Trophoblast cell (in vitro differentiated cells and primary cell): ENCODE measurements at regions not wholly inside any gene's neighbourhood (a gene's known extent, or its start where the extent isn't known, plus 50 kb on each side); places are given as distances from the start of the nearest gene placed in this dataset.
"Not testable (repeated sequence)": the region's sequence is repeated elsewhere in the genome, so short reads cannot be mapped to it uniquely, and the experiment has no call there.

ENCODE experiments used
- DNase-seq, 2 donors: peaks; one replicate each; pipeline ENCODE4 v3.0.0-alpha.2; 2016
- H2AFZ ChIP-seq: 2 replicates; pipeline ENCODE4 v1.6.1; 2013; ENCODE audit warnings: low read length, moderate library complexity, mild to moderate bottlenecking; ENCODE audit not compliant: insufficient read depth, poor library complexity
- H2AK5ac ChIP-seq: 2 replicates; pipeline ENCODE4 v1.6.1; 2013; ENCODE audit warnings: mild to moderate bottlenecking, low read length
- H2BK120ac ChIP-seq: 2 replicates; pipeline ENCODE4 v1.6.1; 2013; ENCODE audit warnings: low read length, mild to moderate bottlenecking, moderate library complexity; ENCODE audit not compliant: insufficient read depth, poor library complexity
- H2BK12ac ChIP-seq: 2 replicates; pipeline ENCODE4 v1.6.1; 2013; ENCODE audit warnings: mild to moderate bottlenecking, low read length, moderate library complexity
- H2BK5ac ChIP-seq: 2 replicates; pipeline ENCODE4 v1.6.1; 2013; ENCODE audit warnings: low read length, low read depth, moderate library complexity, mild to moderate bottlenecking; ENCODE audit not compliant: poor library complexity
- H3K14ac ChIP-seq: 2 replicates; pipeline ENCODE4 v1.6.1; 2013; ENCODE audit warnings: mild to moderate bottlenecking, low read length
- H3K18ac ChIP-seq: 2 replicates; pipeline ENCODE4 v1.6.1; 2013; ENCODE audit warnings: mild to moderate bottlenecking, low read length
- H3K23ac ChIP-seq: 2 replicates; pipeline ENCODE4 v1.6.1; 2013; ENCODE audit warnings: low read length
- H3K27ac ChIP-seq: 2 replicates; pipeline ENCODE4 v1.5.1; 2013; ENCODE audit warnings: low read depth, mild to moderate bottlenecking, inconsistent platforms, low read length, moderate library complexity
- H3K27me3 ChIP-seq: 2 replicates; pipeline ENCODE4 v1.6.1; 2013; ENCODE audit warnings: inconsistent platforms, mild to moderate bottlenecking, low read length, moderate library complexity; ENCODE audit not compliant: insufficient read depth
- H3K36me3 ChIP-seq, 2 experiments: 1 replicate in 1 of 2; 2 replicates in 1 of 2; pipeline ENCODE4 v1.6.1; 2013; ENCODE audit warnings: low read length in 2 of 2, mild to moderate bottlenecking in 2 of 2, moderate library complexity in 1 of 2; ENCODE audit not compliant: insufficient read depth in 2 of 2, control insufficient read depth in 1 of 2
- H3K4ac ChIP-seq: 2 replicates; pipeline ENCODE4 v1.6.1; 2013; ENCODE audit warnings: low read depth, mild to moderate bottlenecking, low read length, moderate library complexity
- H3K4me1 ChIP-seq, 2 experiments: 1 replicate in 1 of 2; 2 replicates in 1 of 2; pipeline ENCODE4 v1.6.1; 2013; ENCODE audit warnings: low read length in 2 of 2, mild to moderate bottlenecking in 2 of 2, moderate library complexity in 1 of 2; ENCODE audit not compliant: insufficient read depth in 2 of 2, control insufficient read depth in 1 of 2
- H3K4me2 ChIP-seq: 2 replicates; pipeline ENCODE4 v1.6.1; 2013; ENCODE audit warnings: inconsistent platforms, mild to moderate bottlenecking, low read length, moderate library complexity
- H3K4me3 ChIP-seq: 2 replicates; pipeline ENCODE4 v1.5.1; 2013; ENCODE audit warnings: mild to moderate bottlenecking, low read depth, low read length, inconsistent platforms
- H3K79me1 ChIP-seq: one replicate; pipeline ENCODE4 v1.6.1; 2013; ENCODE audit warnings: low read length
- H3K79me2 ChIP-seq: 2 replicates; pipeline ENCODE4 v1.6.1; 2013; ENCODE audit warnings: low read length, mild to moderate bottlenecking; ENCODE audit not compliant: control insufficient read depth, insufficient read depth, poor library complexity
- H3K9ac ChIP-seq: 2 replicates; pipeline ENCODE4 v1.6.1; 2013; ENCODE audit warnings: mild to moderate bottlenecking, low read length
- H3K9me3 ChIP-seq: 2 replicates; pipeline ENCODE4 v1.6.1; 2013; ENCODE audit warnings: low read depth, mild to moderate bottlenecking, control low read depth, inconsistent platforms, low read length; ENCODE audit not compliant: insufficient read depth
- H4K12ac ChIP-seq: 2 replicates; pipeline ENCODE4 v1.6.1; 2013; ENCODE audit warnings: low read depth, mild to moderate bottlenecking, low read length, moderate library complexity
- H4K8ac ChIP-seq: 2 replicates; pipeline ENCODE4 v1.6.1; 2013; ENCODE audit warnings: low read depth, mild to moderate bottlenecking, low read length, moderate library complexity
- H4K91ac ChIP-seq: one replicate; pipeline ENCODE4 v1.6.1; 2013; ENCODE audit warnings: low read depth, mild to moderate bottlenecking, low read length, moderate library complexity
- WGBS: extraction: QIAGEN DNeasy Blood & Tissue Kit; methylation state at CpG from one replicate; pipeline ENCODE4 v1.1.7; 2013; ENCODE audit warnings: missing lambda C conversion rate; ENCODE audit not compliant: insufficient read length, insufficient coverage; ENCODE audit errors: extremely low coverage; 5-methylcytosine and 5-hydroxymethylcytosine counted together

- H3K18ac ChIP-seq, H2BK12ac ChIP-seq, H3K27me3 ChIP-seq, DNase-seq, H4K91ac ChIP-seq, H3K4me1 ChIP-seq, H2BK120ac ChIP-seq, H4K8ac ChIP-seq, H3K36me3 ChIP-seq, H3K9me3 ChIP-seq, H2BK5ac ChIP-seq, H4K12ac ChIP-seq, H3K27ac ChIP-seq, H3K4ac ChIP-seq, H2AK5ac ChIP-seq, H3K23ac ChIP-seq, H3K4me2 ChIP-seq, H3K14ac ChIP-seq, H3K79me2 ChIP-seq, H3K9ac ChIP-seq, H3K79me1 ChIP-seq, H3K4me3 ChIP-seq, H2AFZ ChIP-seq: not testable (repeated sequence)
- WGBS = no CpG with 5 or more reads among the region's 5 CpGs
Observed at GRCh38 chrX:146119074-146119473, 301.4 kb downstream of the SLITRK2 start.

- no peak overlapping the region for H3K4me3 ChIP-seq
- no CpG with 5 or more reads among the region's 1 CpG for WGBS
- no peak for DNase-seq
Observed at GRCh38 chrX:146127617-146128016, 310.0 kb downstream of the SLITRK2 start.

GRCh38 chrX:146141221-146141620, 323.6 kb downstream of the SLITRK2 start:
- Histone ChIP-seq H3K27me3 (no peaks in the 10 kb centered on the region), H3K9ac (no peak overlapping the region), H2BK12ac (no peak overlapping the region), H2BK120ac (no peak overlapping the region), H4K91ac (no peak overlapping the region), H2BK5ac (no peak overlapping the region), H3K36me3 (no peaks in the 10 kb centered on the region), H3K4me2 (no peak overlapping the region), H3K4ac (no peak overlapping the region), H3K79me1 (no peaks in the 10 kb centered on the region), H3K18ac (no peak overlapping the region), H3K14ac (no peak overlapping the region), H2AFZ (no peak overlapping the region), H3K23ac (no peak overlapping the region), H3K9me3 (no peaks in the 10 kb centered on the region), H3K27ac (no peak overlapping the region), H3K79me2 (no peaks in the 10 kb centered on the region), H3K4me1 (no peaks in the 10 kb centered on the region), H2AK5ac (no peak overlapping the region), H4K12ac (no peak overlapping the region), H4K8ac (no peak overlapping the region), H3K4me3 (no peak overlapping the region)
- DNase-seq = no peak
- WGBS = no CpG with 5 or more reads among the region's 4 CpGs

More at GRCh38 chrX:146127617-146128016, 310.0 kb downstream of the SLITRK2 start:
- no peak overlapping the region for H3K4me2 ChIP-seq
- H3K9ac ChIP-seq = no peak overlapping the region
- no peaks in the 10 kb centered on the region for H3K79me1 ChIP-seq
- H3K4ac ChIP-seq = no peak overlapping the region
- H2BK120ac ChIP-seq = no peak overlapping the region
- no peak overlapping the region for H3K18ac ChIP-seq
- H4K12ac ChIP-seq = no peak overlapping the region
- H3K79me2 ChIP-seq = no peaks in the 10 kb centered on the region
- no peak overlapping the region for H3K14ac ChIP-seq
- H3K27me3 ChIP-seq = no peaks in the 10 kb centered on the region
- no peak overlapping the region for H4K91ac ChIP-seq
- H3K27ac ChIP-seq = no peak overlapping the region
- H2BK12ac ChIP-seq = no peak overlapping the region
- H2BK5ac ChIP-seq = no peak overlapping the region
- no peaks in the 10 kb centered on the region for H3K4me1 ChIP-seq
- no peak overlapping the region for H3K23ac ChIP-seq
- H2AFZ ChIP-seq = no peak overlapping the region
- H4K8ac ChIP-seq = no peak overlapping the region
- H2AK5ac ChIP-seq = no peak overlapping the region
- no peaks in the 10 kb centered on the region for H3K36me3 ChIP-seq
- H3K9me3 ChIP-seq = no peaks in the 10 kb centered on the region

- no peak overlapping the region for H4K8ac ChIP-seq
- H4K91ac ChIP-seq = no peak overlapping the region
- H2AK5ac ChIP-seq = no peak overlapping the region
- H3K27me3 ChIP-seq = no peaks in the 10 kb centered on the region
- H3K4me2 ChIP-seq = no peak overlapping the region
- H3K79me2 ChIP-seq = no peaks in the 10 kb centered on the region
- no peaks in the 10 kb centered on the region for H3K36me3 ChIP-seq
- no peak overlapping the region for H4K12ac ChIP-seq
- H2AFZ ChIP-seq = no peak overlapping the region
- H3K18ac ChIP-seq = no peak overlapping the region
- no peaks in the 10 kb centered on the region for H3K9me3 ChIP-seq
- no peak overlapping the region for H3K9ac ChIP-seq
- no peaks in the 10 kb centered on the region for H3K79me1 ChIP-seq
- no peak overlapping the region for H3K4me3 ChIP-seq
- no peak overlapping the region for H3K14ac ChIP-seq
- no peak overlapping the region for H2BK12ac ChIP-seq
- no CpG with 5 or more reads among the region's 5 CpGs for WGBS
- no peak overlapping the region for H2BK5ac ChIP-seq
- no peak overlapping the region for H3K23ac ChIP-seq
- no peak overlapping the region for H2BK120ac ChIP-seq
- DNase-seq = no peak
- no peak overlapping the region for H3K27ac ChIP-seq
- no peaks in the 10 kb centered on the region for H3K4me1 ChIP-seq
- H3K4ac ChIP-seq = no peak overlapping the region
Observed at GRCh38 chrX:146144039-146144438, 326.4 kb downstream of the SLITRK2 start.
